Esophagus squamous epithelium (tissue), 5 donors: ENCODE measurements at regions not wholly inside any gene's neighbourhood (a gene's known extent, or its start where the extent isn't known, plus 50 kb on each side); places are given as distances from the start of the nearest gene placed in this dataset.

ENCODE experiments used
- DNase-seq: peaks from one replicate; lab custom pipeline; 2025; lab: John Stamatoyannopoulos, UW
- H3K27ac ChIP-seq, 4 donors: fragments of 200-600 bp; sonication (generic); one replicate each; pipeline ENCODE4 v1.5.1; 2016 to 2019; ENCODE audit warnings: mild to moderate bottlenecking in 1 of 4
- H3K27me3 ChIP-seq, 4 donors: fragments of 200-600 bp; sonication (generic); 1 replicate in 3 of 4; 2 replicates in 1 of 4; pipeline versions ENCODE4 v1.5.1 to v1.6.0; 2017 to 2021; ENCODE audit warnings: antibody characterized with exemption in 1 of 4
- H3K36me3 ChIP-seq, 3 donors: fragments of 200-600 bp; sonication (generic); one replicate each; pipeline ENCODE4 v1.5.1; 2016 to 2019
- H3K4me1 ChIP-seq, 3 donors: fragments of 200-600 bp; sonication (generic); one replicate each; pipeline ENCODE4 v1.5.1; 2017 to 2019
- H3K4me3 ChIP-seq, 4 donors: fragments of 200-600 bp; sonication (generic); 1 replicate in 3 of 4; 2 replicates in 1 of 4; pipeline ENCODE4 v1.5.1; 2016 to 2019; ENCODE audit warnings: mild to moderate bottlenecking in 2 of 4, moderate library complexity in 1 of 4
- H3K9me3 ChIP-seq, 3 donors: fragments of 200-600 bp; sonication (generic); one replicate each; pipeline ENCODE4 v1.5.1; 2016 to 2019
- POLR2A ChIP-seq, 4 donors: fragments of 450-650 bp; IDR thresholded peaks; one replicate each; pipeline ENCODE4 v1.6.1; 2017; ENCODE audit warnings: antibody characterized with exemption in 4 of 4, mild to moderate bottlenecking in 4 of 4, moderate library complexity in 3 of 4
- WGBS, 2 donors: methylation state at CpG; one replicate each; pipeline ENCODE4 v1.1.5; 2018; 5-methylcytosine and 5-hydroxymethylcytosine counted together
- intact Hi-C: fragments of 100-400 bp; cut with DNase I; formaldehyde crosslinking; loops from one replicate; pipeline ENCODE4 v1.15.0; 2022
- TF ChIP-seq, protein P1 (sequence below), 6 experiments: fragments of 450-650 bp in 4 of 6; fragments of 200-600 bp in 2 of 6; sonication (generic) in 2 of 6; IDR thresholded peaks; one replicate each; pipeline ENCODE4 v1.5.1; 2016 to 2019; ENCODE audit warnings: antibody characterized with exemption in 6 of 6, mild to moderate bottlenecking in 4 of 6, moderate library complexity in 4 of 6
- donor health status: DM: yes; HTN: yes; CAD: no.

DNA sequence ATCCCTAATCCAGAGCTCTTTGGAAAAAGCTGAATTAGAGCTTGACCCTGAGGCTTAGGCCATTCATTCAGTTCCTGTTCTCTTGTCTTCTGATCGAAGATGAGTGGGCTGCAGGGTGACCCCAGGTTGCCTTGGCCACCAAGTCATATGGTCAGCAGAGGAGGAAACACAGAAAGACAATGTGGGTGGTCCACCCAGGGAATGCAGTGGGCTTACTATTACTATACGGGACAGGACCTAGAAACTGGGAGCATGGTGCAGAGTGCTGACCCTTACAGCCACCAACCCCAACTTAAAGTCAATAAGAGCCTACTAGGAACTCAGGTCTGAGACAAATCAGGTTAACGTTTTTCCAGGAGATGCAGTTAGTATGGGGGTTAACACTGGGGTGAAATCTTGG is 200.5 kb downstream of the HERPUD2 start:
- no peaks in the 10 kb centered on the region for H3K4me1 ChIP-seq
- H3K9me3 ChIP-seq = no peaks in the 10 kb centered on the region
- TF ChIP-seq POLR2A (IDR thresholded peaks at IDR 0.05) = no peak
- TF ChIP-seq, protein P1, sequence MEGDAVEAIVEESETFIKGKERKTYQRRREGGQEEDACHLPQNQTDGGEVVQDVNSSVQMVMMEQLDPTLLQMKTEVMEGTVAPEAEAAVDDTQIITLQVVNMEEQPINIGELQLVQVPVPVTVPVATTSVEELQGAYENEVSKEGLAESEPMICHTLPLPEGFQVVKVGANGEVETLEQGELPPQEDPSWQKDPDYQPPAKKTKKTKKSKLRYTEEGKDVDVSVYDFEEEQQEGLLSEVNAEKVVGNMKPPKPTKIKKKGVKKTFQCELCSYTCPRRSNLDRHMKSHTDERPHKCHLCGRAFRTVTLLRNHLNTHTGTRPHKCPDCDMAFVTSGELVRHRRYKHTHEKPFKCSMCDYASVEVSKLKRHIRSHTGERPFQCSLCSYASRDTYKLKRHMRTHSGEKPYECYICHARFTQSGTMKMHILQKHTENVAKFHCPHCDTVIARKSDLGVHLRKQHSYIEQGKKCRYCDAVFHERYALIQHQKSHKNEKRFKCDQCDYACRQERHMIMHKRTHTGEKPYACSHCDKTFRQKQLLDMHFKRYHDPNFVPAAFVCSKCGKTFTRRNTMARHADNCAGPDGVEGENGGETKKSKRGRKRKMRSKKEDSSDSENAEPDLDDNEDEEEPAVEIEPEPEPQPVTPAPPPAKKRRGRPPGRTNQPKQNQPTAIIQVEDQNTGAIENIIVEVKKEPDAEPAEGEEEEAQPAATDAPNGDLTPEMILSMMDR (IDR thresholded peaks at IDR 0.05) = no peak
- 50 to 55% methylated on average over 1 to 3 of the region's 3 CpGs for WGBS, 2 donors
- no peak overlapping the region for H3K27ac ChIP-seq
- no peaks in the 10 kb centered on the region for H3K36me3 ChIP-seq
- no peak overlapping the region for H3K4me3 ChIP-seq
- no peaks in the 10 kb centered on the region for H3K27me3 ChIP-seq
- DNase-seq = no peak
- intact Hi-C loops = no loop called here

DNA sequence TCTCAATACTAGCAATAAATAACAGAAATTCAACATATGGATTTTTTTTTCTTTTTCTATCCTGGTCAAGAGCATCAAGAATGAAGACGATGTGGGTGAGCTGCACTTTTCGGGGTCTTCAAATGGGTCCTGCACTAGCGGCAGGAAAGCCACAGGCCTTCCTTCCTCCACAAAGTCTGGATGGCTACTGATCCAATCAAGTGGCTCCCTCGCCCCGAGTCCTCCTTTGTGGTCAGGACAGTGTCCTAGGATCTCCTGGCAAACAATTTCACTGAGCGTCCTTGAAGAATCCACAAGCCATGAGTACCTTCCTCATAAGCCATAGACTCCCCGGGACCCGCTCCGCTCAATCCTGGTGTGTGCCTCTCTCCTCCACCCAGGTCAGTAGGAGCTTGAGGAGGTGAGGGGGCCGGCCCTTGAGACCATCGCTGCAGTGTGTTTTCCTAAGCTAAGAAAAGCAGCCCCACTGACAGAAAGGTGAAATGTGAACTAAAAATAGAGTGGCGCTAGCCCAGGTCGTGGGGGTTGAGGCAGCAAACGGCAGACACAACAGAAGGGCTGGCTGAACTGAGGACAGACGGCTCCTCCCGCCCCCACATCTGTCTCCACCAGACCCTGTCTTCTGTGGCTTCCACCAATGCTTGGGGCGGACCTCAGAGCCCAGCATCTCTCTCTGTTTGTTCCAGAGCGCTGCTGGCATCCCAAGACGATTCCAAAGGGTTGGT is 202.3 kb downstream of the HERPUD2 start:
- no peaks in the 10 kb centered on the region for H3K4me1 ChIP-seq
- DNase-seq = no peak
- H3K9me3 ChIP-seq = no peaks in the 10 kb centered on the region
- no peak overlapping the region for H3K27ac ChIP-seq
- no peaks in the 10 kb centered on the region for H3K36me3 ChIP-seq
- TF ChIP-seq, protein P1 (IDR thresholded peaks at IDR 0.05) = no peak
- TF ChIP-seq POLR2A (IDR thresholded peaks at IDR 0.05) = no peak
- H3K27me3 ChIP-seq = no peaks in the 10 kb centered on the region
- H3K4me3 ChIP-seq = no peak overlapping the region
- intact Hi-C loops = no loop called here
- WGBS, 2 donors = 73 to 77% methylated on average over 7 to 14 of the region's 19 CpGs

DNA sequence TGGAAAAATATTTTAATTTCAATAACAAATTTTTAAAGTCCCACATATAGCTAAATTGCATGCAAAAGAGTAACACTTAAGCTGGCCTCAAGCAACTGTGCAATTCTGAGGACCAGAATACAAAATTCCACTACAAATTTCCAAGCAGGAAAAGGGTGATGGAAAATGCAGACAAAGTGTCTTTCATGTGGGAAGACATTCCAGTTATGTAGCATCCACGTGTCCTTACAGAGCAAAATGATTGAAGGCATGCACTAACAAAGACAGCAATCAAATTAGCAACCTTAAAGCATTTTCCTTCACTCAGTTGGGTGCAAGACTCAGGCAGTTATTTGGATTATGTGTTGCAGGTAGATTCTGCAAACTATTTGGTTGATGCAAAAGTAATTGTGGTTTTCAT is 203.7 kb downstream of the HERPUD2 start:
- Histone ChIP-seq H3K27ac (no peak overlapping the region), H3K4me3 (no peak overlapping the region), H3K27me3 (no peaks in the 10 kb centered on the region), H3K9me3 (no peaks in the 10 kb centered on the region), H3K36me3 (no peaks in the 10 kb centered on the region), H3K4me1 (no peaks in the 10 kb centered on the region)
- intact Hi-C loops = no loop called here
- 22 to 38% methylated on average over 1 of the region's 1 CpG for WGBS, 2 donors
- TF ChIP-seq, protein P1 (IDR thresholded peaks at IDR 0.05) = no peak
- TF ChIP-seq POLR2A (IDR thresholded peaks at IDR 0.05) = no peak
- DNase-seq = no peak

DNA sequence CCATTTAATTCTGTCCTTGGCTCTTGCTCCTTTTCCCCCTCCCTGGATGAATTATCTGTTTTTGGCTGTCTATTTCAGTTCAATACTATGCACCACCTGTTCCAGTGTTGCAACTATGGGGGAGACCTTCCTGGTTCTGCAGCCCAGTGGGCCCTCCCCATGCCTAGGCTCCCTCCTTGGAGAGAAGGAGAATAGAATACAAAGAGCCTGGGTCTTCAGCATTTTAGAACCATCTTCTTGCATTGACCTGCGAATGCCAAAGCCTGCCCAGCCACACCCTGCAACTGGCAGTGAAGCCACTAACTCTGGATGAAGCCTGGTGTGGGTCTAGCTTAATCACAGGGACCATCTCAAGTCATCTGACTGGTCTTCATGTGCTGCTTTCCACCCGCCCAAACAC is 207.1 kb downstream of the HERPUD2 start:
- H3K4me3 ChIP-seq = no peak overlapping the region
- TF ChIP-seq, protein P1 (IDR thresholded peaks at IDR 0.05) = no peak
- TF ChIP-seq POLR2A (IDR thresholded peaks at IDR 0.05) = no peak
- no peak overlapping the region for H3K27ac ChIP-seq
- intact Hi-C loops = no loop called here
- 40 to 53% methylated on average over 1 to 2 of the region's 2 CpGs for WGBS, 2 donors
- no peaks in the 10 kb centered on the region for H3K27me3 ChIP-seq
- H3K4me1 ChIP-seq = no peaks in the 10 kb centered on the region
- no peaks in the 10 kb centered on the region for H3K9me3 ChIP-seq
- DNase-seq = no peak
- H3K36me3 ChIP-seq = no peaks in the 10 kb centered on the region

DNA sequence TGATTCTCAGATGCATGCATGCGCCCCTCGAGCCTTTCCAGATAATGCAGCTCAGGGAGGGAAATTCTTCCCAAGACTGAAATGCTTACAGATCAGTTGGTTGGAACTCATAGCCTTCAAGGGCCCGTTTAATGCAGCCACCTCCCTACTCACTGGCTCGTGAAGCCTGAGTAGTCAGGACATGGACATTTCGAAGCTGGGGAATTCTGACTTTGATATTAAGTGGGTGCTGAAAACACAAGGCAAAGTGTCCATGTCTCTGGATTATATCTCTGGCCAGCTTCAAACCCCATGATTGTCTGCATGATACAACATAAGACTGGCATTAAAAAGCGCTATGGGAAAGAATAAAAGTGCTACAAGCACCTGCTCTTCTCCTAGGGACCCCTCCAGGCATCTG is 207.5 kb downstream of the HERPUD2 start:
- WGBS, 2 donors = 64 to 71% methylated on average over 4 to 6 of the region's 6 CpGs

More for the DNA sequence above, 207.5 kb downstream of the HERPUD2 start:
- Histone ChIP-seq H3K9me3 (no peaks in the 10 kb centered on the region), H3K27ac (no peak overlapping the region), H3K36me3 (no peaks in the 10 kb centered on the region), H3K4me1 (no peaks in the 10 kb centered on the region), H3K4me3 (no peak overlapping the region), H3K27me3 (no peaks in the 10 kb centered on the region)
- DNase-seq = no peak
- TF ChIP-seq POLR2A (IDR thresholded peaks at IDR 0.05) = no peak
- TF ChIP-seq, protein P1 (IDR thresholded peaks at IDR 0.05) = no peak
- intact Hi-C loops = no loop called here
